CD8-positive, alpha-beta memory T cell (primary cell): ENCODE measurements at regions not wholly inside any gene's neighbourhood (a gene's known extent, or its start where the extent isn't known, plus 50 kb on each side); places are given as distances from the start of the nearest gene placed in this dataset.

ENCODE experiments used
- CTCF ChIA-PET: fragments of 350-600 bp; sonication (Branson Sonifier 250); formaldehyde crosslinking; loops from one replicate; lab custom pipeline; 2021; ENCODE audit warnings: antibody characterized with exemption; lab: Charles Lee
- POLR2A ChIA-PET: fragments of 350-600 bp; sonication (Branson Sonifier 250); formaldehyde crosslinking; loops from one replicate; lab custom pipeline; 2021; ENCODE audit warnings: antibody characterized with exemption; lab: Charles Lee
- DNase-seq, 5 donors: peaks; one replicate each; pipeline versions ENCODE4 v3.0.0 to v3.0.0-alpha.2; 2020 to 2022; ENCODE audit warnings: mixed read lengths in 1 of 5
- H3K27ac ChIP-seq: one replicate; pipeline ENCODE4 v1.7.0; 2013; ENCODE audit warnings: low read depth, mild to moderate bottlenecking, low read length, moderate library complexity
- H3K27me3 ChIP-seq: 2 replicates; pipeline ENCODE4 v1.7.0; 2013; ENCODE audit warnings: low read length, mild to moderate bottlenecking; ENCODE audit not compliant: insufficient read depth, poor library complexity, severe bottlenecking
- H3K36me3 ChIP-seq: 2 replicates; pipeline ENCODE4 v1.7.0; 2013; ENCODE audit warnings: mild to moderate bottlenecking, low read length, moderate library complexity; ENCODE audit not compliant: insufficient read depth
- H3K4me1 ChIP-seq: 2 replicates; pipeline ENCODE4 v1.7.0; 2013; ENCODE audit warnings: mild to moderate bottlenecking, low read length, moderate library complexity; ENCODE audit not compliant: insufficient read depth
- H3K4me3 ChIP-seq: 2 replicates; pipeline ENCODE4 v1.7.0; 2013; ENCODE audit warnings: mild to moderate bottlenecking, low read length
- H3K9me3 ChIP-seq: 2 replicates; pipeline ENCODE4 v1.7.0; 2013; ENCODE audit warnings: mild to moderate bottlenecking, low read length
- H3K27ac Mint-ChIP-seq, 8 donors: one replicate each; pipeline ENCODE4 v1.8.0; 2020 to 2021; ENCODE audit warnings: mixed read lengths in 8 of 8, mild to moderate bottlenecking in 6 of 8, inconsistent platforms in 3 of 8, moderate library complexity in 3 of 8
- H3K27me3 Mint-ChIP-seq, 2 donors: one replicate each; pipeline ENCODE4 v1.8.0; 2020 to 2021; ENCODE audit warnings: mixed read lengths in 2 of 2, mild to moderate bottlenecking in 1 of 2, moderate library complexity in 1 of 2
- H3K36me3 Mint-ChIP-seq, 3 donors: one replicate each; pipeline ENCODE4 v1.8.0; 2020 to 2021; ENCODE audit warnings: mixed read lengths in 3 of 3, inconsistent platforms in 1 of 3, mild to moderate bottlenecking in 1 of 3
- H3K4me1 Mint-ChIP-seq, 3 donors: one replicate each; pipeline ENCODE4 v1.8.0; 2020 to 2021; ENCODE audit warnings: mixed read lengths in 3 of 3, inconsistent platforms in 1 of 3, mild to moderate bottlenecking in 1 of 3
- H3K4me3 Mint-ChIP-seq, 7 donors: one replicate each; pipeline ENCODE4 v1.8.0; 2020 to 2021; ENCODE audit warnings: mixed read lengths in 7 of 7, mild to moderate bottlenecking in 6 of 7, moderate library complexity in 4 of 7, inconsistent platforms in 2 of 7
- H3K9me3 Mint-ChIP-seq, 5 donors: one replicate each; pipeline ENCODE4 v1.8.0; 2020 to 2022; ENCODE audit warnings: mixed read lengths in 5 of 5, mild to moderate bottlenecking in 3 of 5, moderate library complexity in 2 of 5, inconsistent platforms in 1 of 5

DNA sequence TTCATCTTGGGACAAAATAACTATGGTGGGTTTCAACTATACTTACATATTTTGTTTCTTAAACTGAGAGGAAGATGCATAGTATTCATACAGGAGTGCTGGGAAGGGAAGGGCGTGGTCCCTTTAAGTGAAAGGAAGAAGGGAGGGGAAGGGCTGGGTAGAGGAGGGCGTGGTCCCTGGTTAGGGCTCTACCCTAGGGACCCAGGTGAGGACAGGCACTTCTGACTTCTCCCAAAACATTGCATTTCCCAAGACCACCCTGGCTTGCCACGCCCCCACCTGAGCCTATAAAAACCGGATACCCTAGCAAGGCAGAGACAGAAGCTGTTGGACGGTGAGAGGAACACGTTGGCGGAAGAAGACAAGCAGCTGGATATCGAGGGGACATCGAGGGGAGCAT is 157.6 kb upstream of the PLXNA4 start:
- peaks cover 3% of the 10 kb centered on the region for H3K27me3 ChIP-seq
- H3K4me3 ChIP-seq: no peak overlapping the region
- no peaks in the 10 kb centered on the region for H3K36me3 ChIP-seq
- H3K27ac ChIP-seq: no peak overlapping the region
- H3K9me3 Mint-ChIP-seq: peaks cover 0 to 2% (median 0%) of the 10 kb centered on the region in 5 donors
- H3K36me3 Mint-ChIP-seq: no peaks in the 10 kb centered on the region
- no peak overlapping the region for H3K4me3 Mint-ChIP-seq
- no peaks in the 10 kb centered on the region for H3K4me1 Mint-ChIP-seq
- H3K27ac Mint-ChIP-seq: peak overlapping the region in 1 of 8 donors; percentile 56
- POLR2A ChIA-PET: no interaction called here
- H3K4me1 ChIP-seq: no peaks in the 10 kb centered on the region
- no peak for DNase-seq
- H3K27me3 Mint-ChIP-seq: peaks cover 13 to 21% of the 10 kb centered on the region in 2 donors
- CTCF ChIA-PET: interaction anchor here (1.2 kb wide), 1 partner anchor 11 kb away, joined by 3 read pairs; no protein-coding TSS in a partner anchor
- no peaks in the 10 kb centered on the region for H3K9me3 ChIP-seq

DNA sequence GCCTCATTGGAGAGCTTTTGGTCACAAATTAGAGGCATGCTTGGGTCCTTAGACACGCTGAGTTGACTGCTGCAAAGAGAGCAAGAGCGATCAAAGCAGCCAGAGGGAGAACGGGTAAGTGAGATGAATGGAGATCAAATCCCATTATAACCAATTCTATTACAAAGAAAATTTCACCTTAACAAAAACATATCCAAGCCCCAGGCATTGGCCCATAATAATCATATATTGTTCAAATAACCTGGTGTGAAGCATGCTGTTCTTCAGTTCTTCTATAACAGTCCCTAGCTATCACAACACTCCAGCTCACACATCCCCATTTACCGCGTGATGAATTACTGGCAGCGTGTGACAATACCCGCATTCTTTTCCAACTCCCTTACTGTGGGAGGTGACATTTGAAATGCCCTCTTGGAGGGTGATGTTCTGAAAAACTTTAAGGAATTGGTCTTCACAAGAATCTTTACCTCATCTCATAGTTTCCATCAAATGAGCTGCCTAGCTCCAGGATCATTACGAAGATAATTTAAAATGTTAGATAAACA is 156.1 kb upstream of the PLXNA4 start:
- no peak overlapping the region for H3K4me3 Mint-ChIP-seq
- no peak for DNase-seq
- no peaks in the 10 kb centered on the region for H3K36me3 Mint-ChIP-seq
- ChIA-PET CTCF (no interaction called here), POLR2A (no interaction called here)
- no peaks in the 10 kb centered on the region for H3K4me1 Mint-ChIP-seq
- H3K36me3 ChIP-seq: no peaks in the 10 kb centered on the region
- H3K4me1 ChIP-seq: no peaks in the 10 kb centered on the region
- H3K27ac Mint-ChIP-seq: no peak overlapping the region
- peaks cover 3% of the 10 kb centered on the region for H3K27me3 ChIP-seq
- peaks cover 0 to 2% (median 0%) of the 10 kb centered on the region in 5 donors for H3K9me3 Mint-ChIP-seq
- no peak overlapping the region for H3K27ac ChIP-seq
- H3K4me3 ChIP-seq: no peak overlapping the region
- no peaks in the 10 kb centered on the region for H3K9me3 ChIP-seq
- H3K27me3 Mint-ChIP-seq: peaks cover 13 to 24% of the 10 kb centered on the region in 2 donors

DNA sequence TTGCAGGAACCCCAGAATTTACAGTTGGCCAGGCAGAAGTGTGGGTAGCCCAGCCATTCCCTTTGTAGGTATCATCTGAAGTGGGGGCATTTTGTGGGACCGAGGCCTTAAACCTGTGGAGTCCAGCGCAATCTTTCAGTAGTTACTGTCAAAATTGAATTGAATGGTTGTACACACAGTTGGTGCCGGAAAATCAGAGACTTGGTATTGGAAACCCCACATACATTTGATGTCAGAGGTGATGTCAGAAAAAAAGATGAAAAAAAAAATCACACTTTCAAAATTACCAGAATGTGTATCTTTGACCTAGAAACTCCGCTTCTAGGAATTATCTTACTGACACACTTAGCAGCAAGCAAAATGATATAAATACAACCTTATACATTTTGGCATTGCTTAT is 153.8 kb upstream of the PLXNA4 start:
- no peak overlapping the region for H3K27ac ChIP-seq
- Mint-ChIP-seq H3K27ac (peak overlapping the region in 1 of 8 donors; percentile 36), H3K36me3 (no peaks in the 10 kb centered on the region), H3K4me1 (no peaks in the 10 kb centered on the region), H3K27me3 (peaks cover 7 to 17% of the 10 kb centered on the region in 2 donors), H3K9me3 (peaks cover 0 to 2% (median 0%) of the 10 kb centered on the region in 5 donors), H3K4me3 (no peak overlapping the region)
- ChIA-PET CTCF (no interaction called here), POLR2A (no interaction called here)
- DNase-seq: no peak
- H3K4me3 ChIP-seq: no peak overlapping the region
- no peaks in the 10 kb centered on the region for H3K9me3 ChIP-seq
- H3K36me3 ChIP-seq: no peaks in the 10 kb centered on the region
- no peaks in the 10 kb centered on the region for H3K4me1 ChIP-seq
- peaks cover 3% of the 10 kb centered on the region for H3K27me3 ChIP-seq

DNA sequence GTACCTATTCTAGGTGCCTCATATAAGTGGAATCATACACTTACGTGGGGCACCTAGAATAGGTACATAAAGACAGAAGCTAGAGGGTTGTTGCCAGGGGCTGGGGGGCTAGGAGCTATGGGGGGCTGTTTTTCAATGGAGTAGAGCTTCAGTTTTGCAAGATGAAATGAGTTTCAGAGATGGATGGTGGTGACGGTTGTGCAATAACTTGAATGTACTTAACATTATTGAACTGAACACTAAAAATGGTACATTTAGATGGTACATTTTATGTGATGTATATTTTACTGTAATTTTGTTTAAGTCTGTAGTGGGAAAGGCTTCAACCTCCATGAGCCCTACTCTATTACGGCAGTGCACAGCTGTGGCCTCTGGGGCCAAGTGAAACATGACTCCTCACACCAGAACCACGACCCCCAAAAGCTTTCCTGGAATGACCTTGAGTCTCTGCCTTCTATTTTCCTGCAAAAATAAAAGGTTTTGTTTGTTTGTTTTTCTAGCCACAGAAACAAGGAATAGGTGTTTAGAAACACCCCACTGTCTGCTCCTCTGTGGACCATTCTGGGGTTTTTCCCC is 147.3 kb upstream of the PLXNA4 start:
- Mint-ChIP-seq H3K4me3 (no peak overlapping the region), H3K9me3 (peaks cover 4 to 16% (median 8%) of the 10 kb centered on the region in 5 donors), H3K27ac (no peak overlapping the region), H3K27me3 (peaks cover 6 to 31% of the 10 kb centered on the region in 2 donors), H3K4me1 (no peaks in the 10 kb centered on the region), H3K36me3 (peaks cover 0 to 8% (median 0%) of the 10 kb centered on the region in 3 donors)
- POLR2A ChIA-PET: no interaction called here
- peaks cover 4% of the 10 kb centered on the region for H3K9me3 ChIP-seq
- DNase-seq: no peak
- CTCF ChIA-PET: interaction anchor here (1.5 kb wide), 1 partner anchor 11 kb away, joined by 3 read pairs; no protein-coding TSS in a partner anchor
- H3K36me3 ChIP-seq: no peaks in the 10 kb centered on the region
- no peak overlapping the region for H3K4me3 ChIP-seq
- H3K27ac ChIP-seq: no peak overlapping the region
- no peaks in the 10 kb centered on the region for H3K27me3 ChIP-seq
- H3K4me1 ChIP-seq: no peaks in the 10 kb centered on the region

DNA sequence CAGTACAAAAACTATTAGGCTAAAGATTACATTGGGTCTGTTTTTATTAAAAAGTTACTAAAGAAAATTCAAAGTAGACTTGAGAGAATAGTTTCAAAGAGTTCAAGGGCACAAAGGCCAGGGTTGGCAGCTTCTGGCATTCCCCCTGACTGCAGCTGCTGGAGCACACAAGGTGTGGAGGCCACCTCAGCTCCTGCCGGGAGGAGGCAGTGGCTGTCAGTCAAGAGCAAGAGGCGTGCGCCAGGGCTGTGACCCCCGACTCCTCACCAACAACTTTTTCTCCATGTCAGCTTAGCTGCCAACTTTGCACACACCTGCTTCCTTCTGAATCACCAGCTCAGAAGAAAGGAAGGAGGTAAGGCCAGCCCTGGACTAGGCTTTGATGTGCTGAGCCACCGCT is 144.6 kb upstream of the PLXNA4 start:
- Histone ChIP-seq H3K27me3 (no peaks in the 10 kb centered on the region), H3K4me1 (no peaks in the 10 kb centered on the region), H3K9me3 (peaks cover 6% of the 10 kb centered on the region), H3K27ac (no peak overlapping the region), H3K4me3 (no peak overlapping the region), H3K36me3 (no peaks in the 10 kb centered on the region)
- ChIA-PET POLR2A (no interaction called here), CTCF (no interaction called here)
- no peak overlapping the region for H3K27ac Mint-ChIP-seq
- no peak overlapping the region for H3K4me3 Mint-ChIP-seq
- H3K27me3 Mint-ChIP-seq: peaks cover 5 to 24% of the 10 kb centered on the region in 2 donors
- peaks cover 0 to 8% (median 0%) of the 10 kb centered on the region in 3 donors for H3K36me3 Mint-ChIP-seq
- DNase-seq: no peak
- peaks cover 4 to 16% (median 8%) of the 10 kb centered on the region in 5 donors for H3K9me3 Mint-ChIP-seq
- H3K4me1 Mint-ChIP-seq: no peaks in the 10 kb centered on the region

DNA sequence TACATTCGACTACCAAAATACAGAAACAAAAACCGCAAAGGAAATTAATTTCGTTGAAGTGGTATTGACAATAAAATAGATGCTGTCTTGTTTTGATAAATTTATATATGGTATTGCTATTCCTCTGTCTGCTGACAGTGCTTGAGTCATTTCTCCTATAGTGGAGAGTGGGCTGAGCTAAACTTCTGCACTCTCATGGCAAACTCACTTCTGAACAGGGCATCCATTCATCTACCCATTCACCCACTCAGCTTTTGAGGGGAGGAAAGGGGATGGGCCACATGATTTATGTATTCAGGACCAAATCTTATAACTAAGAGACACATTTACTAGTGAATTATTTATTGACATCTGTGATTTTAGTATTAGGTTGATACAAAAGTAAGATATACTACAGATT is 137.6 kb upstream of the PLXNA4 start:
- Mint-ChIP-seq H3K27ac (no peak overlapping the region), H3K4me3 (no peak overlapping the region), H3K36me3 (peaks cover 0 to 1% (median 0%) of the 10 kb centered on the region in 3 donors), H3K4me1 (no peaks in the 10 kb centered on the region), H3K9me3 (peaks cover 0 to 2% (median under 1%) of the 10 kb centered on the region in 5 donors), H3K27me3 (peaks cover 0 to 4% of the 10 kb centered on the region in 2 donors)
- Histone ChIP-seq H3K4me3 (no peak overlapping the region), H3K4me1 (no peaks in the 10 kb centered on the region), H3K9me3 (peaks cover 6% of the 10 kb centered on the region), H3K27me3 (no peaks in the 10 kb centered on the region), H3K27ac (no peak overlapping the region), H3K36me3 (no peaks in the 10 kb centered on the region)
- POLR2A ChIA-PET: no interaction called here
- DNase-seq: no peak
- CTCF ChIA-PET: no interaction called here

DNA sequence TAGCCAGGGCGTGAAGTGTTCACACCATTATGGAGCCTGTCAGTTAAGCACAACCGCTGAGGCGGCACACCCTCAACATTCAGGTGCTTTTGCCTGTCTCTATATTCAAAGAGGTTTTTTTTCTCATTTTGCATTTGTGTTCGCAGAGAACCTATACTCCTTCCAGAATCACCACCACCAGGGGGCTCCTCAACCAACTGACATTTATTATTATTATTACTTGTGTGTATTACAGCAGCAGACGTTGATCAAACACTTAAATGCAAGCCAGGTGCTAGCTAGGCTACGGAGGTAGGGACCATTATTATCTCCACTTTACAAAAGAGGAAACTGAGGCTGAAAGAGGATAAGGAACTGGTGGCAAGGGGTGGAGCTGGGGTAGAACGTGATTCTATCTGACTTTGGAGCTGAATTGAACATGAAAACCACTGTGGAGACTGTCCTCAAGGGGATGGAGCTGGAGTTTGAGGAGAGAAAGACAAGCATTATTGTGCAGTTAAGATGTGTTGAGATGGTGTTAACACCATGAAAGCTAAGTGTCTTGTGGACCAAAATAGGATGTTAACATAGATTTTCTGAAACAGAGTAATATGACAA is 133.8 kb upstream of the PLXNA4 start:
- Mint-ChIP-seq H3K9me3 (no peaks in the 10 kb centered on the region), H3K27ac (peak overlapping the region in 1 of 8 donors; percentile 4), H3K4me1 (no peaks in the 10 kb centered on the region), H3K36me3 (no peaks in the 10 kb centered on the region), H3K27me3 (peaks cover 0 to 6% of the 10 kb centered on the region in 2 donors), H3K4me3 (no peak overlapping the region)
- Histone ChIP-seq H3K4me3 (no peak overlapping the region), H3K27me3 (no peaks in the 10 kb centered on the region), H3K27ac (no peak overlapping the region), H3K36me3 (no peaks in the 10 kb centered on the region), H3K4me1 (no peaks in the 10 kb centered on the region), H3K9me3 (no peaks in the 10 kb centered on the region)
- CTCF ChIA-PET: interaction anchor here (0.9 to 1.6 kb wide), 2 partner anchors 9 kb away, joined by 3 read pairs; no protein-coding TSS in a partner anchor
- peak in 3 of 5 donors; percentile 3 to 6 (median 3) for DNase-seq
- POLR2A ChIA-PET: no interaction called here

DNA sequence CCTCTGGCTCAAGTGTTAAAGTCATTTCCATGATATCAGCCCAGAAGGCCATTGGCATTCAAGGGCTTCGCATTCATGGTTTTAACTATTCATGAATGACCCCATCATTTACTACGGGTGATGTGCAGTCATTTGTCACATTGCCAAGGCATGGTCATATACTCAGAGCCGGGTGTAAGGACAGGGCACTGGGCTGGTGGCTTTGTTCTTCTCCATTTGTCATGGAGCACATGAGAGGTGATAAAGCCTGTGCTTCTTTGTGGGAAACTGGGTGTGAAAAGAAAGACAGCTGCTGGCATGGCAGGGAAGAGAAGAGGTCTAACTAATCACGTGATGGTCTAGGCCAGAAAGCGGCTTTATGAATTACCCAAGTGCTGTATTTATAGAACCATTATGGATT is 132.2 kb upstream of the PLXNA4 start:
- no peak for DNase-seq
- H3K36me3 Mint-ChIP-seq: no peaks in the 10 kb centered on the region
- POLR2A ChIA-PET: no interaction called here
- H3K4me3 Mint-ChIP-seq: no peak overlapping the region
- H3K27me3 Mint-ChIP-seq: peaks cover 0 to 6% of the 10 kb centered on the region in 2 donors
- no peaks in the 10 kb centered on the region for H3K4me1 ChIP-seq
- CTCF ChIA-PET: no interaction called here
- H3K27ac ChIP-seq: no peak overlapping the region
- H3K9me3 ChIP-seq: no peaks in the 10 kb centered on the region
- H3K36me3 ChIP-seq: no peaks in the 10 kb centered on the region
- H3K4me1 Mint-ChIP-seq: no peaks in the 10 kb centered on the region
- H3K27ac Mint-ChIP-seq: no peak overlapping the region
- H3K4me3 ChIP-seq: no peak overlapping the region
- H3K27me3 ChIP-seq: no peaks in the 10 kb centered on the region
- no peaks in the 10 kb centered on the region for H3K9me3 Mint-ChIP-seq
